PC-3 (cell line): ENCODE measurements at regions not wholly inside any gene's neighbourhood (a gene's known extent, or its start where the extent isn't known, plus 50 kb on each side); places are given as distances from the start of the nearest gene placed in this dataset.

Experiments
- ATAC-seq: fragments of 200-7000 bp; cut with Tn5 transposase; 2 replicates; pipeline ENCODE4 v1.9.1; 2020; ENCODE audit warnings: mild to moderate bottlenecking, moderate library complexity
- BruUV-seq: library from RNA; stranded (reverse); fragments of 400-500 nt; replicated peaks from 2 replicates; lab custom pipeline; 2021; lab: Mats Ljungman, UMichigan
- CTCF ChIA-PET: fragments of 300-600 bp; sonication (Branson Sonifier 250); formaldehyde crosslinking; loops from one replicate; lab custom pipeline; 2022; ENCODE audit warnings: antibody characterized with exemption; lab: Charles Lee
- POLR2A ChIA-PET: fragments of 300-600 bp; sonication (Branson Sonifier 250); formaldehyde crosslinking; loops from one replicate; lab custom pipeline; 2022; ENCODE audit warnings: antibody characterized with exemption; ENCODE audit not compliant: unreplicated experiment; lab: Charles Lee
- DNase-seq: peaks from one replicate; pipeline ENCODE4 v3.0.0-alpha.2; 2015
- H2AFZ ChIP-seq: fragments of 300-600 bp; sonication (generic); 2 replicates; pipeline ENCODE4 v1.6.0; 2016; ENCODE audit warnings: antibody characterized with exemption, low read length
- H3F3A ChIP-seq: fragments of 300-600 bp; sonication (generic); one replicate; pipeline ENCODE4 v1.6.0; 2017; ENCODE audit warnings: antibody characterized with exemption, low read length, control low read depth, mild to moderate bottlenecking; ENCODE audit not compliant: unreplicated experiment
- H3K27ac ChIP-seq: fragments of 300-600 bp; sonication (generic); 2 replicates; pipeline ENCODE4 v1.5.1; 2016; ENCODE audit warnings: mild to moderate bottlenecking, low read length
- H3K27me3 ChIP-seq: fragments of 300-600 bp; sonication (generic); 2 replicates; pipeline ENCODE4 v1.6.1; 2016; ENCODE audit warnings: low read length, mixed read lengths
- H3K36me3 ChIP-seq: fragments of 300-600 bp; sonication (generic); 2 replicates; pipeline ENCODE4 v1.6.1; 2016; ENCODE audit warnings: low read depth, mixed run types, low read length, mixed read lengths
- H3K4me1 ChIP-seq: fragments of 300-600 bp; sonication (generic); 2 replicates; pipeline ENCODE4 v1.5.1; 2016; ENCODE audit warnings: low read length; ENCODE audit not compliant: insufficient read depth
- H3K4me2 ChIP-seq: fragments of 300-600 bp; sonication (generic); 2 replicates; pipeline ENCODE4 v1.6.0; 2016; ENCODE audit warnings: low read length
- H3K4me3 ChIP-seq: fragments of 300-600 bp; sonication (generic); 2 replicates; pipeline ENCODE4 v1.5.1; 2016; ENCODE audit warnings: mild to moderate bottlenecking, low read length, mixed read lengths
- H3K79me2 ChIP-seq: fragments of 300-600 bp; sonication (generic); 2 replicates; pipeline ENCODE4 v1.6.1; 2017; ENCODE audit warnings: low read length, mixed read lengths
- H3K9ac ChIP-seq: fragments of 300-600 bp; sonication (generic); 2 replicates; pipeline ENCODE4 v1.6.0; 2016; ENCODE audit warnings: mild to moderate bottlenecking, low read length
- H3K9me2 ChIP-seq: fragments of 300-600 bp; sonication (generic); replicated peaks from 2 replicates; pipeline ENCODE4 v1.6.1; 2016; ENCODE audit warnings: mixed run types, low read length, mixed read lengths
- H3K9me3 ChIP-seq: fragments of 300-600 bp; sonication (generic); 2 replicates; pipeline ENCODE4 v1.6.1; 2016; ENCODE audit warnings: low read length, mixed read lengths
- H4K20me1 ChIP-seq: fragments of 300-600 bp; sonication (generic); 2 replicates; pipeline ENCODE4 v1.6.1; 2016; ENCODE audit warnings: low read length, mixed read lengths
- CTCF ChIP-seq: fragments of 300-600 bp; sonication (generic); conservative IDR thresholded peaks from 2 replicates; pipeline ENCODE4 v1.5.1; 2017; ENCODE audit warnings: antibody characterized with exemption, low read depth, mild to moderate bottlenecking, low read length
- EZH2 ChIP-seq: fragments of 300-600 bp; sonication (generic); IDR thresholded peaks from one replicate; pipeline ENCODE4 v1.6.1; 2017; ENCODE audit warnings: antibody characterized with exemption, mild to moderate bottlenecking, low read length; ENCODE audit not compliant: unreplicated experiment
- EZH2phosphoT487 ChIP-seq: fragments of 300-600 bp; sonication (generic); IDR thresholded peaks from 2 replicates; pipeline ENCODE4 v1.6.1; 2018; ENCODE audit warnings: mild to moderate bottlenecking, antibody characterized with exemption, low read length, borderline replicate concordance
- intact Hi-C: fragments of 100-400 bp; cut with micrococcal nuclease; formaldehyde crosslinking; loops from 2 replicates; pipeline ENCODE4 v1.9.0; 2023

DNA sequence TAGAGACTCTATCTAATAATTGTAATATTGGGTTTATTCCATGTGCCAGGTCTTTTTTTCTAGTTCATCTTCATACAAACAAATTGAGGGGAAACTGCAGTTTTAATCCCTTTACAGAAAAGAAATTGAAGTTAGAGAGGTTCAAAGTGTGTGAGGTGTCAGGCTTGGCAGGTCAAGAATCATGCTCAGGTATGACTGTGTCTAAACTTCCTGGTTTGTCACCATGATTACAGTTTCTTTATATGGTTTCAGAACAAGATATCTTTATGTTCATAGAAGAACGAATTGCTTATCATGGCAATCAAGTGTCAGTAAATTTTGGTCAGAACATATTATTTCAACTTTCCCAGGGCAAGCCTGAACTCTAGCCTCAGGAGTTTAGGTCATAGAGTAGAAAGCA lies 460.4 kb downstream of the RAPGEF2 start:
- no TSS peak for BruUV-seq
- ATAC-seq: no peak
- intact Hi-C loops: no loop called here

GRCh38 chr4:159564615-159565014 lies 461.7 kb downstream of the RAPGEF2 start:
- no peaks in the 10 kb centered on the region for H4K20me1 ChIP-seq

More for the DNA sequence above, 460.4 kb downstream of the RAPGEF2 start:
- H3K27ac ChIP-seq: no peak overlapping the region
- no peaks in the 10 kb centered on the region for H3K9me2 ChIP-seq
- H3K79me2 ChIP-seq: no peaks in the 10 kb centered on the region
- H3K4me3 ChIP-seq: no peak overlapping the region
- H3K27me3 ChIP-seq: no peaks in the 10 kb centered on the region
- H3F3A ChIP-seq: no peaks in the 10 kb centered on the region
- H3K9ac ChIP-seq: no peak overlapping the region
- H3K4me1 ChIP-seq: no peaks in the 10 kb centered on the region
- no peak overlapping the region for H2AFZ ChIP-seq
- ChIA-PET CTCF (no interaction called here), POLR2A (no interaction called here)
- H3K36me3 ChIP-seq: no peaks in the 10 kb centered on the region
- DNase-seq: no peak
- H4K20me1 ChIP-seq: no peaks in the 10 kb centered on the region
- H3K9me3 ChIP-seq: no peaks in the 10 kb centered on the region
- TF ChIP-seq CTCF: no peak
- H3K4me2 ChIP-seq: no peak overlapping the region

DNA sequence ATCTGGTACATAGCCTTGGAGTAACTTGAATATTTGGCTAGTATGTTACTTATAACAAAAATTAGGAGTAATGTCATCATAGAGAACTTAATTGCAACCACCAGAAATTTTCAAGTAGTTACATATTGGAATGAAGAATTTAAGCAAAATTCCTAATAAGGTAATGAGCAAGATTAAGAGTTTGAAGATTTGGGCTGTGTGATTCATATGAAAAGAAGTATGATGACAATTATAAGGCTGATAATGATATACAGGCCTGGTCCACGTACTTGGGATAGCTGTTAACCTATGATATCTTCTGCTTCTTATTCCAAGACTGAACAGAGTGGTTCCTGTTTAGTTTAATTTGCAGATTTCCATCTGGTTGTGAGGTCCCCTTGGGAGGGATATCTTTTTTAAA lies 463.9 kb downstream of the RAPGEF2 start:
- Histone ChIP-seq H2AFZ (no peak overlapping the region), H3K79me2 (no peaks in the 10 kb centered on the region), H3K4me2 (no peak overlapping the region), H3K4me3 (no peak overlapping the region), H3K9me3 (no peaks in the 10 kb centered on the region), H3K36me3 (no peaks in the 10 kb centered on the region), H4K20me1 (no peaks in the 10 kb centered on the region), H3K4me1 (no peaks in the 10 kb centered on the region), H3K27me3 (no peaks in the 10 kb centered on the region), H3K9me2 (no peaks in the 10 kb centered on the region), H3K9ac (no peak overlapping the region), H3F3A (no peaks in the 10 kb centered on the region), H3K27ac (no peak overlapping the region)
- ChIA-PET CTCF (no interaction called here), POLR2A (no interaction called here)
- no TSS peak for BruUV-seq
- ATAC-seq (no peak), DNase-seq (no peak)
- intact Hi-C loops: no loop called here
- TF ChIP-seq CTCF (no peak), EZH2 (no peak), EZH2phosphoT487 (no peak)

More at GRCh38 chr4:159564615-159565014, 461.7 kb downstream of the RAPGEF2 start:
- TF ChIP-seq EZH2phosphoT487 (no peak), CTCF (no peak), EZH2 (no peak)
- H3K9ac ChIP-seq: no peak overlapping the region
- H3K27me3 ChIP-seq: no peaks in the 10 kb centered on the region
- no peak overlapping the region for H2AFZ ChIP-seq
- H3K36me3 ChIP-seq: no peaks in the 10 kb centered on the region
- H3K4me2 ChIP-seq: no peak overlapping the region
- no peak overlapping the region for H3K4me3 ChIP-seq
- no peaks in the 10 kb centered on the region for H3F3A ChIP-seq
- no peaks in the 10 kb centered on the region for H3K9me3 ChIP-seq
- POLR2A ChIA-PET: no interaction called here
- no peaks in the 10 kb centered on the region for H3K4me1 ChIP-seq
- no TSS peak for BruUV-seq
- ATAC-seq: no peak
- DNase-seq: no peak
- H3K79me2 ChIP-seq: no peaks in the 10 kb centered on the region
- intact Hi-C loops: no loop called here
- H3K27ac ChIP-seq: no peak overlapping the region
- H3K9me2 ChIP-seq: no peaks in the 10 kb centered on the region
- CTCF ChIA-PET: no interaction called here
